ENCODE measurements at regions not wholly inside any gene's neighbourhood (a gene's known extent, or its start where the extent isn't known, plus 50 kb on each side); places are given as distances from the start of the nearest gene placed in this dataset.

- TF ChIP-seq BCL3 (IDR thresholded peaks at IDR 0.05) (no peak), NFE2L2 (conservative IDR thresholded peaks at IDR 0.05; ENCODE audit: low read length) (no peak), TFCP2L1 (CRISPR knock-in tag; IDR thresholded peaks at IDR 0.05) (no peak), CHD4 (IDR thresholded peaks at IDR 0.05; ENCODE audit: borderline replicate concordance) (no peak), RCOR1 (IDR thresholded peaks at IDR 0.05; ENCODE audit: low read depth, low read length) (no peak)
- Histone ChIP-seq H3K4me3 (no peak overlapping the region), H3K9me3 (no peaks in the 10 kb centered on the region), H3K4me1 (no peaks in the 10 kb centered on the region), H3K4me2 (no peak overlapping the region), H3K27ac (no peak overlapping the region)
- POLR2A ChIA-PET, result no interaction called here
- 9% methylated on average over 4 of the region's 4 CpGs for WGBS (ENCODE audit: missing lambda C conversion rate)
- CTCF ChIA-PET, result no interaction called here
- DNase-seq (ENCODE audit: low read depth in 1 of 2, low spot score in 1 of 2) (no peak), ATAC-seq (0 out of 6 replicates have a peak, but pooled peaks of 1 of the 2 experiments have one; percentile 39), FAIRE-seq (no peak)
Observed at GRCh38 chr3:5565026-5565425, 377.5 kb downstream of the EDEM1 start.

GRCh38 chr3:5567113-5567512 is 379.6 kb downstream of the EDEM1 start:
- WGBS (ENCODE audit: missing lambda C conversion rate), result 40% methylated on average over 2 of the region's 2 CpGs
- no peak for FAIRE-seq

GRCh38 chr3:5568451-5568850 is 380.9 kb downstream of the EDEM1 start:
- H3K4me3 ChIP-seq, result no peak overlapping the region
- peak; percentile 17; the same call in 1 of the 3 replicates for TF ChIP-seq SMC3 (IDR thresholded peaks at IDR 0.05)
- no peak for TF ChIP-seq CEBPB (IDR thresholded peaks at IDR 0.05)
- peak; percentile 24; the same call in 2 of the 3 replicates for TF ChIP-seq CTCF (IDR thresholded peaks at IDR 0.05)
- TF ChIP-seq ELK1 (IDR thresholded peaks at IDR 0.05; ENCODE audit: low read depth, low read length), result no peak
- TF ChIP-seq RAD21 (conservative IDR thresholded peaks at IDR 0.05 in 1 of 2, IDR thresholded peaks at IDR 0.05 in 1 of 2), result peak in 1 of 2 experiments; percentile 32; a peak in 3 of 5 replicates
- H3K4me1 ChIP-seq, result no peaks in the 10 kb centered on the region
- FAIRE-seq (no peak), DNase-seq (ENCODE audit: low read depth in 1 of 2, low spot score in 1 of 2) (peak in 1 of 2 experiments; percentile 34), ATAC-seq (0 out of 6 replicates have a peak, but pooled peaks of 1 of the 2 experiments have one; percentile 45)
- H3K27ac ChIP-seq, result no peak overlapping the region
- ChIA-PET POLR2A (no interaction called here), CTCF (interaction anchor here (0.6 kb wide), 2 partner anchors 17 to 144 kb away, joined by 3 read pairs; no protein-coding TSS in a partner anchor)
- 12% methylated on average over 5 of the region's 5 CpGs for WGBS (ENCODE audit: missing lambda C conversion rate)
- no peak overlapping the region for H3K4me2 ChIP-seq
- no peaks in the 10 kb centered on the region for H3K9me3 ChIP-seq

More at GRCh38 chr3:5567113-5567512, 379.6 kb downstream of the EDEM1 start:
- H3K4me3 ChIP-seq, result no peak overlapping the region
- DNase-seq (ENCODE audit: low read depth in 1 of 2, low spot score in 1 of 2) (no peak), ATAC-seq (no peak)
- H3K27ac ChIP-seq, result no peak overlapping the region
- ChIA-PET CTCF (no interaction called here), POLR2A (no interaction called here)
- TF ChIP-seq SREBF2 (IDR thresholded peaks at IDR 0.05) (no peak), RNF2 (IDR thresholded peaks at IDR 0.05; ENCODE audit: borderline replicate concordance, low read depth) (no peak), ATOH8 (CRISPR knock-in tag; IDR thresholded peaks at IDR 0.05; ENCODE audit: low read depth) (no peak)
- no peak overlapping the region for H3K4me2 ChIP-seq
- H3K4me1 ChIP-seq, result no peaks in the 10 kb centered on the region
- H3K9me3 ChIP-seq, result no peaks in the 10 kb centered on the region

- Histone ChIP-seq H3K4me2 (no peak overlapping the region), H3K4me1 (no peaks in the 10 kb centered on the region), H3K4me3 (no peak overlapping the region), H3K9me3 (no peaks in the 10 kb centered on the region), H3K27ac (no peak overlapping the region)
- ATAC-seq (no peak), DNase-seq (ENCODE audit: low read depth in 1 of 2, low spot score in 1 of 2) (no peak), FAIRE-seq (no peak)
- WGBS (ENCODE audit: missing lambda C conversion rate), result 9% methylated on average over 4 of the region's 4 CpGs
- POLR2A ChIA-PET, result no interaction called here
- CTCF ChIA-PET, result interaction anchor here (1.0 kb wide), 1 partner anchor 935 kb away, joined by 3 read pairs; no protein-coding TSS in a partner anchor
- TF ChIP-seq SMC3 (IDR thresholded peaks at IDR 0.05) (no peak), REST (IDR thresholded peaks at IDR 0.05) (no peak), ZSCAN20 (CRISPR knock-in tag; IDR thresholded peaks at IDR 0.05) (no peak), MAZ (IDR thresholded peaks at IDR 0.05; ENCODE audit: borderline replicate concordance, low read depth, low read length) (no peak)
Observed at GRCh38 chr3:5569152-5569551, 381.6 kb downstream of the EDEM1 start.

Measured in A549 (cell line).